Gastrocnemius medialis (tissue), 4 donors: ENCODE measurements at regions not wholly inside any gene's neighbourhood (a gene's known extent, or its start where the extent isn't known, plus 50 kb on each side); places are given as distances from the start of the nearest gene placed in this dataset.

Experiments used
- POLR2A ChIP-seq, 2 donors: fragments of 450-650 bp; IDR thresholded peaks; one replicate each; pipeline ENCODE4 v1.6.1; 2017; ENCODE audit warnings: antibody characterized with exemption in 2 of 2, mild to moderate bottlenecking in 2 of 2, moderate library complexity in 2 of 2
- TF ChIP-seq, protein P1 (sequence below), 5 experiments: fragments of 450-650 bp in 3 of 5; fragments of 200-600 bp in 2 of 5; sonication (generic) in 2 of 5; IDR thresholded peaks in 4 of 5; conservative IDR thresholded peaks in 1 of 5; 1 replicate in 4 of 5; 2 replicates in 1 of 5; pipeline ENCODE4 v1.5.1; 2016 to 2019; ENCODE audit warnings: antibody characterized with exemption in 5 of 5, mild to moderate bottlenecking in 3 of 5, moderate library complexity in 3 of 5

DNA sequence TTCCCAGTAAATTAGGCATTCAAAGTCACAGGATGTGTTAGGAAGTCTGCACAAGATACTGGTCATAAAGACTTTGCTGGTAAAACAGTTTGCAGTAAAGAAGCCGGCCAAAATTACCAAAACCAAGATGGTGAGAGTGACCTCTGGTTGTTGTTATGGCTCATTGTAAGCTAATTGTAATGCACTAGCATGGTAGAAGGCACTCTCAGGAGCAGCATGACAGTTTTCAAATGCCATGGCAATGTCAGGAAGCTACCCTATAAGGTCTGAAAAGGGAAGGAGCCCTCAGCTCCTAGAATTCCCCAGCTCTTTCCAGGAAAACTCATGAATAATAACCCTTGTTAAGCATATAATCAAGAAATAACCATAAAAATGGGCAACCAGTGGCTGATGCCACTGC, 64.3 kb upstream of the TNC start:
- TF ChIP-seq, protein P1, sequence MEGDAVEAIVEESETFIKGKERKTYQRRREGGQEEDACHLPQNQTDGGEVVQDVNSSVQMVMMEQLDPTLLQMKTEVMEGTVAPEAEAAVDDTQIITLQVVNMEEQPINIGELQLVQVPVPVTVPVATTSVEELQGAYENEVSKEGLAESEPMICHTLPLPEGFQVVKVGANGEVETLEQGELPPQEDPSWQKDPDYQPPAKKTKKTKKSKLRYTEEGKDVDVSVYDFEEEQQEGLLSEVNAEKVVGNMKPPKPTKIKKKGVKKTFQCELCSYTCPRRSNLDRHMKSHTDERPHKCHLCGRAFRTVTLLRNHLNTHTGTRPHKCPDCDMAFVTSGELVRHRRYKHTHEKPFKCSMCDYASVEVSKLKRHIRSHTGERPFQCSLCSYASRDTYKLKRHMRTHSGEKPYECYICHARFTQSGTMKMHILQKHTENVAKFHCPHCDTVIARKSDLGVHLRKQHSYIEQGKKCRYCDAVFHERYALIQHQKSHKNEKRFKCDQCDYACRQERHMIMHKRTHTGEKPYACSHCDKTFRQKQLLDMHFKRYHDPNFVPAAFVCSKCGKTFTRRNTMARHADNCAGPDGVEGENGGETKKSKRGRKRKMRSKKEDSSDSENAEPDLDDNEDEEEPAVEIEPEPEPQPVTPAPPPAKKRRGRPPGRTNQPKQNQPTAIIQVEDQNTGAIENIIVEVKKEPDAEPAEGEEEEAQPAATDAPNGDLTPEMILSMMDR (IDR thresholded peaks at IDR 0.05 in 4 of 5, conservative IDR thresholded peaks at IDR 0.05 in 1 of 5) = no peak
- TF ChIP-seq POLR2A (IDR thresholded peaks at IDR 0.05) = no peak
